ENCODE measurements at regions not wholly inside any gene's neighbourhood (a gene's known extent, or its start where the extent isn't known, plus 50 kb on each side); places are given as distances from the start of the nearest gene placed in this dataset.

GRCh38 chr11:133732109-133732674, 113.1 kb downstream of the SPATA19 start:
- Histone ChIP-seq H3F3A (ENCODE audit: insufficient read depth, low read length, poor library complexity, severe bottlenecking) (no peaks in the 10 kb centered on the region), H3K9ac (ENCODE audit: low read length) (no peak overlapping the region), H3K79me2 (replicated peaks; ENCODE audit: insufficient read depth, low read length) (no peaks in the 10 kb centered on the region), H3K27ac (ENCODE audit: low read length) (no peak overlapping the region), H3K4me3 (ENCODE audit: low read length) (no peak overlapping the region), H4K20me1 (ENCODE audit: insufficient read depth) (no peaks in the 10 kb centered on the region), H3K27me3 (ENCODE audit: insufficient read depth, low read depth, low read length) (no peaks in the 10 kb centered on the region), H2AFZ (ENCODE audit: low read depth, low read length) (no peak overlapping the region), H3K9me2 (ENCODE audit: insufficient read depth, low read length) (no peaks in the 10 kb centered on the region), H3K36me3 (ENCODE audit: insufficient read depth, low read length) (no peaks in the 10 kb centered on the region), H3K4me2 (ENCODE audit: low read length) (no peak overlapping the region), H3K9me3 (ENCODE audit: low read length) (no peaks in the 10 kb centered on the region)
- TF ChIP-seq TAF1 (IDR thresholded peaks at IDR 0.05; ENCODE audit: low read depth) (no peak), REST (IDR thresholded peaks at IDR 0.05; ENCODE audit: borderline replicate concordance) (no peak), MXI1 (conservative IDR thresholded peaks at IDR 0.05; ENCODE audit: poor library complexity, severe bottlenecking) (no peak), SMC3 (conservative IDR thresholded peaks at IDR 0.05; ENCODE audit: poor library complexity) (no peak), RAD21 (conservative IDR thresholded peaks at IDR 0.05) (no peak), EZH2 (IDR thresholded peaks at IDR 0.05; ENCODE audit: borderline replicate concordance, insufficient read depth, low read length, poor library complexity, severe bottlenecking) (no peak), POLR2AphosphoS5 (IDR thresholded peaks at IDR 0.05) (no peak), CTCF (IDR thresholded peaks at IDR 0.05; ENCODE audit: poor library complexity, severe bottlenecking) (no peak), EP300 (conservative IDR thresholded peaks at IDR 0.05; ENCODE audit: poor library complexity, severe bottlenecking) (no peak)

- H2AFZ ChIP-seq (ENCODE audit: low read depth, low read length), result no peak overlapping the region
- TF ChIP-seq MXI1 (conservative IDR thresholded peaks at IDR 0.05; ENCODE audit: poor library complexity, severe bottlenecking) (no peak), TAF1 (IDR thresholded peaks at IDR 0.05; ENCODE audit: low read depth) (no peak), REST (IDR thresholded peaks at IDR 0.05; ENCODE audit: borderline replicate concordance) (no peak), EP300 (conservative IDR thresholded peaks at IDR 0.05; ENCODE audit: poor library complexity, severe bottlenecking) (no peak), CTCF (IDR thresholded peaks at IDR 0.05; ENCODE audit: poor library complexity, severe bottlenecking) (no peak), EZH2 (IDR thresholded peaks at IDR 0.05; ENCODE audit: borderline replicate concordance, insufficient read depth, low read length, poor library complexity, severe bottlenecking) (no peak), POLR2AphosphoS5 (IDR thresholded peaks at IDR 0.05) (no peak), RAD21 (conservative IDR thresholded peaks at IDR 0.05) (no peak), SMC3 (conservative IDR thresholded peaks at IDR 0.05; ENCODE audit: poor library complexity) (no peak)
- no peak overlapping the region for H3K9ac ChIP-seq (ENCODE audit: low read length)
- no peaks in the 10 kb centered on the region for H3K27me3 ChIP-seq (ENCODE audit: insufficient read depth, low read depth, low read length)
- no peaks in the 10 kb centered on the region for H3F3A ChIP-seq (ENCODE audit: insufficient read depth, low read length, poor library complexity, severe bottlenecking)
- no peaks in the 10 kb centered on the region for H4K20me1 ChIP-seq (ENCODE audit: insufficient read depth)
- no peak overlapping the region for H3K4me2 ChIP-seq (ENCODE audit: low read length)
- no peaks in the 10 kb centered on the region for H3K36me3 ChIP-seq (ENCODE audit: insufficient read depth, low read length)
- H3K79me2 ChIP-seq (replicated peaks; ENCODE audit: insufficient read depth, low read length), result no peaks in the 10 kb centered on the region
- no peak overlapping the region for H3K4me3 ChIP-seq (ENCODE audit: low read length)
- no peak overlapping the region for H3K27ac ChIP-seq (ENCODE audit: low read length)
- no peaks in the 10 kb centered on the region for H3K9me3 ChIP-seq (ENCODE audit: low read length)
- no peaks in the 10 kb centered on the region for H3K9me2 ChIP-seq (ENCODE audit: insufficient read depth, low read length)
Observed at GRCh38 chr11:133727774-133728173, 117.5 kb downstream of the SPATA19 start.

Measured in neural cell (in vitro differentiated cells).